SU-DHL-6 (cell line): ENCODE measurements at regions not wholly inside any gene's neighbourhood (a gene's known extent, or its start where the extent isn't known, plus 50 kb on each side); places are given as distances from the start of the nearest gene placed in this dataset.

Source experiments
- H2AFZ ChIP-seq: fragments of 200-600 bp; sonication (generic); 2 replicates; pipeline ENCODE4 v1.6.1; 2014; ENCODE audit warnings: low read depth, mild to moderate bottlenecking, moderate library complexity, mixed read lengths, antibody characterized with exemption, low read length; ENCODE audit not compliant: severe bottlenecking
- H3F3A ChIP-seq: fragments of 200-600 bp; shearing (Covaris generic); 2 replicates; pipeline ENCODE4 v1.6.0; 2016; ENCODE audit warnings: antibody characterized with exemption, mild to moderate bottlenecking; ENCODE audit not compliant: insufficient read depth
- H3K27ac ChIP-seq: fragments of 200-600 bp; sonication (generic); 2 replicates; pipeline ENCODE4 v1.5.1; 2016; ENCODE audit warnings: low read depth, mild to moderate bottlenecking, low read length, moderate library complexity, mixed read lengths
- H3K27me3 ChIP-seq: fragments of 200-600 bp; sonication (generic), shearing (Covaris generic); 2 replicates; pipeline ENCODE4 v1.6.0; 2014; ENCODE audit warnings: mild to moderate bottlenecking, low read length
- H3K36me3 ChIP-seq: fragments of 200-600 bp; sonication (generic); 2 replicates; pipeline ENCODE4 v1.6.1; 2014; ENCODE audit warnings: mild to moderate bottlenecking, low read length, mixed read lengths
- H3K4me2 ChIP-seq: fragments of 300-600, 200-600 bp; shearing (Covaris generic), sonication (generic); 2 replicates; pipeline ENCODE4 v1.6.0; 2014; ENCODE audit warnings: low read length, low read depth, mild to moderate bottlenecking; ENCODE audit not compliant: poor library complexity, severe bottlenecking
- H3K4me3 ChIP-seq: fragments of 200-600 bp; sonication (generic); 2 replicates; pipeline ENCODE4 v1.5.1; 2014; ENCODE audit warnings: antibody characterized with exemption, low read length, mild to moderate bottlenecking, mixed read lengths; ENCODE audit not compliant: insufficient read depth, poor library complexity, severe bottlenecking
- H3K79me2 ChIP-seq: fragments of 200-600 bp; sonication (generic); 2 replicates; pipeline ENCODE4 v1.6.1; 2014; ENCODE audit warnings: mild to moderate bottlenecking, low read length, moderate library complexity; ENCODE audit not compliant: insufficient read depth
- H3K9ac ChIP-seq: fragments of 200-600 bp; sonication (generic); 2 replicates; pipeline ENCODE4 v1.7.0; 2014; ENCODE audit warnings: mild to moderate bottlenecking, low read length
- H3K9me2 ChIP-seq: fragments of 200-600 bp; sonication (generic); replicated peaks from 2 replicates; pipeline ENCODE4 v1.6.1; 2014; ENCODE audit warnings: low read length; ENCODE audit not compliant: insufficient read depth
- H3K9me3 ChIP-seq: fragments of 200-600 bp; sonication (generic); 2 replicates; pipeline ENCODE4 v1.6.1; 2014; ENCODE audit warnings: low read length, mixed read lengths; ENCODE audit not compliant: insufficient read depth
- H4K20me1 ChIP-seq: fragments of 200-600 bp; sonication (generic); 2 replicates; pipeline ENCODE4 v1.6.1; 2014; ENCODE audit warnings: low read depth, mild to moderate bottlenecking, antibody characterized with exemption, low read length, moderate library complexity, mixed read lengths
- EZH2phosphoT487 ChIP-seq: fragments of 200-600 bp; sonication (generic), shearing (Covaris generic); conservative IDR thresholded peaks from 2 replicates; pipeline ENCODE4 v1.6.1; 2018; ENCODE audit warnings: mild to moderate bottlenecking, antibody characterized with exemption, low read length, moderate library complexity, mixed read lengths
- TF ChIP-seq, protein P1 (sequence below): fragments of 200-600 bp; sonication (generic); IDR thresholded peaks from one replicate; pipeline ENCODE4 v1.5.1; 2017; ENCODE audit warnings: antibody characterized with exemption, mild to moderate bottlenecking, low read length, moderate library complexity; ENCODE audit not compliant: insufficient read depth, poor library complexity, severe bottlenecking

DNA sequence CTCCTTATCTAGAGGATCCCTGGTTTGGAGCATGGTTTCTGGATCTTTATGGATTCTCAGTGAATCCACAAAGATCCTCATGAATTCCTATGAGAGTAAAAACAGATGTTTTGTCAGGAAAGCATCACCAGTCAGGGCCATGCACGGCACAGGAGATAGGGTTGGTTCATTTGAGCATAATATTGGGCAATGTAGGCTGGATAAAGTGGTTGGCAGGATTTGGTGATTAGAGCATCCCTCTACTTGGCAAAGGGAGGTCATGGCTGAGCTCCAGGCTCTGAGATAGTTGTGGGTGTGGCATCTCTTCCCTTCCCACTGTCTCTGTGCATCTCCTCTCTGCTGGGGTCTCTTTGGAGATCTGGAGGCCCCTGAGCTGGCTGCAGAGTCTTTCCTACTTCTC, 149.8 kb downstream of the DACT1 start:
- H3K4me3 ChIP-seq, result no peak overlapping the region
- no peaks in the 10 kb centered on the region for H3F3A ChIP-seq
- H3K9me3 ChIP-seq, result no peaks in the 10 kb centered on the region
- H3K4me2 ChIP-seq, result no peak overlapping the region
- H3K36me3 ChIP-seq, result no peaks in the 10 kb centered on the region
- H2AFZ ChIP-seq, result no peak overlapping the region
- H3K9me2 ChIP-seq, result no peaks in the 10 kb centered on the region
- H3K9ac ChIP-seq, result no peak overlapping the region
- H3K79me2 ChIP-seq, result no peaks in the 10 kb centered on the region
- H4K20me1 ChIP-seq, result no peaks in the 10 kb centered on the region
- H3K27ac ChIP-seq, result no peak overlapping the region
- H3K27me3 ChIP-seq, result no peaks in the 10 kb centered on the region
- TF ChIP-seq EZH2phosphoT487, result no peak
- TF ChIP-seq, protein P1, sequence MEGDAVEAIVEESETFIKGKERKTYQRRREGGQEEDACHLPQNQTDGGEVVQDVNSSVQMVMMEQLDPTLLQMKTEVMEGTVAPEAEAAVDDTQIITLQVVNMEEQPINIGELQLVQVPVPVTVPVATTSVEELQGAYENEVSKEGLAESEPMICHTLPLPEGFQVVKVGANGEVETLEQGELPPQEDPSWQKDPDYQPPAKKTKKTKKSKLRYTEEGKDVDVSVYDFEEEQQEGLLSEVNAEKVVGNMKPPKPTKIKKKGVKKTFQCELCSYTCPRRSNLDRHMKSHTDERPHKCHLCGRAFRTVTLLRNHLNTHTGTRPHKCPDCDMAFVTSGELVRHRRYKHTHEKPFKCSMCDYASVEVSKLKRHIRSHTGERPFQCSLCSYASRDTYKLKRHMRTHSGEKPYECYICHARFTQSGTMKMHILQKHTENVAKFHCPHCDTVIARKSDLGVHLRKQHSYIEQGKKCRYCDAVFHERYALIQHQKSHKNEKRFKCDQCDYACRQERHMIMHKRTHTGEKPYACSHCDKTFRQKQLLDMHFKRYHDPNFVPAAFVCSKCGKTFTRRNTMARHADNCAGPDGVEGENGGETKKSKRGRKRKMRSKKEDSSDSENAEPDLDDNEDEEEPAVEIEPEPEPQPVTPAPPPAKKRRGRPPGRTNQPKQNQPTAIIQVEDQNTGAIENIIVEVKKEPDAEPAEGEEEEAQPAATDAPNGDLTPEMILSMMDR, result no peak

DNA sequence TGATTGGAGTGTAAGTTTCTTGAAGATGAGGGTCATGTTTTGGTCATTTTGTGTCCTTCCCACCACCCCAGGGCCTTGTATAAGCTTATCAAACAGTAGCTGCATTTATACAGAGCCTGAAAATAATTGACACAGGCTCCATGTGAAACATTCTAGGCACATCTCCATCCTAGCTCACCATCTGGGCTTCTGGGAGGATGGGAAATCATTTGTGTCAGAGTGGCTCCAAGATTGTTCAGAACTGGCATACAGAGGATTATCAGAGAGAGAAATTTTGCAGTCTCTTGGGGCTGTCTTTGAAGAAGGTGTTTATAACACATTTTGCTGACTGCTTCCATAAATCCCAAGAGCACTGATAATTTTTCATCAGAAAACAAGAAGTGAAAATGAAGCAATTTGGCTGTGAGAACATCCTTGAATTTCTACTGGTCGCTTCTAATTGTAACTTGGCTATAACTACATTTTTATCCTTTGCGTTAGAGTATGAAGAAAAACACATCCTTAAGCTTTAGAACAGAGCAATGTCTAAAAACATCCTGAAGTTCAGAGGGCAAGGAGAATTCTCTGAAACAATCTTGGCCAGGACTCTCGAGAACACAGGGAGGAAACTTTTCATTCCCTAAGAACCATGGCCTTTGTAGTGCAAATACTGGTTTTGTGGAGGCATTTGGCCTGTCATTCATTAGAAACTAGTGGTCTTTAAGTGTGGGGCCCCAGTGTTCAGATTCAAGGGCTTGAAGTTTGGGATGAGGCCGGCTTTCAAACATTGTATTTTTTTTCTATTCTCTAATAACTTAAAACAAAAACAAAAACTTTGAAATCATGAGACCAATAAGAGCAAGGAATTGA, 151.1 kb downstream of the DACT1 start:
- Histone ChIP-seq H3K79me2 (no peaks in the 10 kb centered on the region), H3K9me2 (no peaks in the 10 kb centered on the region), H3K36me3 (no peaks in the 10 kb centered on the region), H2AFZ (no peak overlapping the region), H3F3A (no peaks in the 10 kb centered on the region), H3K9me3 (no peaks in the 10 kb centered on the region), H3K4me3 (no peak overlapping the region), H3K4me2 (no peak overlapping the region), H3K27me3 (no peaks in the 10 kb centered on the region), H3K27ac (no peak overlapping the region), H3K9ac (no peak overlapping the region), H4K20me1 (no peaks in the 10 kb centered on the region)
- TF ChIP-seq EZH2phosphoT487, result no peak
- TF ChIP-seq, protein P1, result no peak

DNA sequence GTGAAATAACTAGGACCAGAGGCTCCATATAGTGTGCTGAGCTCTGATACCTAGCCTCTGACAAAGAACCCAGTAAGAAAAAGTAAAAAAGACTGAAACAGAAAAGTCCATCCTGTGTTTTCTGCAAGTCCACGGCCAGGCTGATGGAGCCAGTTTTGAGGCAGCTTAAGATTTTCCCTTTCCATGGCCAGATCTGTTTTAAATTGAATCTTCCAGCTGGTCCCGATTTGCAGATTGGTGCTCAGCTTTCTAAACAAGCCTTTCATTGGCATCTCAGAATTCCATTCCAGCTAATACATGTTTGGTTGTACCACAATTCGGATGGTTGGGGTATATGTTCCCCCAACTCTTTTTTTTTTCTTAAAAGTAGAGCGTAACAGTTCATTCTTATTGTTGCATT, 152.0 kb downstream of the DACT1 start:
- Histone ChIP-seq H3F3A (no peaks in the 10 kb centered on the region), H4K20me1 (no peaks in the 10 kb centered on the region), H3K4me3 (no peak overlapping the region), H3K9me3 (no peaks in the 10 kb centered on the region), H3K27ac (no peak overlapping the region), H3K36me3 (no peaks in the 10 kb centered on the region), H2AFZ (no peak overlapping the region), H3K4me2 (no peak overlapping the region), H3K9ac (no peak overlapping the region), H3K9me2 (no peaks in the 10 kb centered on the region), H3K79me2 (no peaks in the 10 kb centered on the region), H3K27me3 (no peaks in the 10 kb centered on the region)
- TF ChIP-seq EZH2phosphoT487, result no peak
- TF ChIP-seq, protein P1, result no peak
